ENCODE measurements at regions not wholly inside any gene's neighbourhood (a gene's known extent, or its start where the extent isn't known, plus 50 kb on each side); places are given as distances from the start of the nearest gene placed in this dataset.

DNA sequence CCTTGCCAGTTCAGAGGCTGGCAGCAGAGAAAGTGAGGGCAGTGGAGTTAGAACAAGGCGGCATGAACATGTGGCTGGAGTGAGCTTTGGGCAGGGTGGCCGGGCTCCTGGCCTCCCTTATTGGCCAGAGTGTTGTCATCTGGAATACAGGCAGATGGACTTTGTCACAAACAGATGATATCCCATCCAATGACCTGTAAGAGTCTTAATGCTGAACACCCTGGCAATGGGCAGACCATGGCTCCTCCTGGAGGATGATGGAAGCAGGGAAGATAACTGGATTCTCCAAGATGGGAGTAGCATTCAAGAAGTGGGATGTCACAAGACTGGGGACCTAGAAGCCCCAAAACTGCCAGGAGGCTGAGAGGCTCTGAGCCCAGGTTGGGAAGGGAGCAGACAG is 242.1 kb downstream of the MAFB start:
- H3K36me3 ChIP-seq = no peaks in the 10 kb centered on the region
- TF ChIP-seq POLR2AphosphoS5 (IDR thresholded peaks at IDR 0.05) (no peak), POLR2A (IDR thresholded peaks at IDR 0.05) (no peak), EP300 (IDR thresholded peaks at IDR 0.05) (no peak)
- TF ChIP-seq, protein P1, sequence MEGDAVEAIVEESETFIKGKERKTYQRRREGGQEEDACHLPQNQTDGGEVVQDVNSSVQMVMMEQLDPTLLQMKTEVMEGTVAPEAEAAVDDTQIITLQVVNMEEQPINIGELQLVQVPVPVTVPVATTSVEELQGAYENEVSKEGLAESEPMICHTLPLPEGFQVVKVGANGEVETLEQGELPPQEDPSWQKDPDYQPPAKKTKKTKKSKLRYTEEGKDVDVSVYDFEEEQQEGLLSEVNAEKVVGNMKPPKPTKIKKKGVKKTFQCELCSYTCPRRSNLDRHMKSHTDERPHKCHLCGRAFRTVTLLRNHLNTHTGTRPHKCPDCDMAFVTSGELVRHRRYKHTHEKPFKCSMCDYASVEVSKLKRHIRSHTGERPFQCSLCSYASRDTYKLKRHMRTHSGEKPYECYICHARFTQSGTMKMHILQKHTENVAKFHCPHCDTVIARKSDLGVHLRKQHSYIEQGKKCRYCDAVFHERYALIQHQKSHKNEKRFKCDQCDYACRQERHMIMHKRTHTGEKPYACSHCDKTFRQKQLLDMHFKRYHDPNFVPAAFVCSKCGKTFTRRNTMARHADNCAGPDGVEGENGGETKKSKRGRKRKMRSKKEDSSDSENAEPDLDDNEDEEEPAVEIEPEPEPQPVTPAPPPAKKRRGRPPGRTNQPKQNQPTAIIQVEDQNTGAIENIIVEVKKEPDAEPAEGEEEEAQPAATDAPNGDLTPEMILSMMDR (IDR thresholded peaks at IDR 0.05) = no peak
- H3K27ac ChIP-seq = no peak overlapping the region
- peaks cover 5% of the 10 kb centered on the region for H3K4me1 ChIP-seq
- DNase-seq (ENCODE audit: low spot score in 2 of 2) = no peak
- H3K9me3 ChIP-seq = no peaks in the 10 kb centered on the region
- 70% methylated on average over 2 of the region's 2 CpGs for WGBS
- H3K4me3 ChIP-seq = no peak overlapping the region
- no peaks in the 10 kb centered on the region for H3K27me3 ChIP-seq

DNA sequence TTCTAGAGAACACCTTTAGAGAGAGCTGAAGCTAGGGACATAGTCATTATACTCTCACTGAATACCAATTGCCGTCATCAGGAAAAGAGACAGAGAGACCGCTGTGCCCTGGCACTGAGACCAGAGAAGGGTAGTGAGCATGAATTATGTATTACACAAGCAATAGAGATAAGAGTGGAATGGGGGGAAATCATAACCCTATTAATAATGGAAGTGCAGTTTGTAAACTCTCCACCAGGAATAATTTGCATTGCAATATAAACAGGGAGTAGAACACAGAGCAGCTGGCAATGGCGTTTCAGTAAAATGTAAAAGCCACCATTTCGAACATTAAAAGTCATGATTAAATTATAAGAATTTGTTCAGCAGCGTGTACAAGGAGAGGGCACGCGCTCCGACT is 244.5 kb downstream of the MAFB start:
- Histone ChIP-seq H3K36me3 (no peaks in the 10 kb centered on the region), H3K4me3 (no peak overlapping the region), H3K27me3 (no peaks in the 10 kb centered on the region), H3K27ac (no peak overlapping the region), H3K9me3 (no peaks in the 10 kb centered on the region), H3K4me1 (peaks cover 5% of the 10 kb centered on the region)
- no peak for DNase-seq (ENCODE audit: low spot score in 2 of 2)
- 94% methylated on average over 8 of the region's 8 CpGs for WGBS
- no peak for TF ChIP-seq POLR2AphosphoS5 (IDR thresholded peaks at IDR 0.05)
- TF ChIP-seq, protein P1 (IDR thresholded peaks at IDR 0.05) = no peak
- no peak for TF ChIP-seq POLR2A (IDR thresholded peaks at IDR 0.05)
- TF ChIP-seq EP300 (IDR thresholded peaks at IDR 0.05) = no peak

DNA sequence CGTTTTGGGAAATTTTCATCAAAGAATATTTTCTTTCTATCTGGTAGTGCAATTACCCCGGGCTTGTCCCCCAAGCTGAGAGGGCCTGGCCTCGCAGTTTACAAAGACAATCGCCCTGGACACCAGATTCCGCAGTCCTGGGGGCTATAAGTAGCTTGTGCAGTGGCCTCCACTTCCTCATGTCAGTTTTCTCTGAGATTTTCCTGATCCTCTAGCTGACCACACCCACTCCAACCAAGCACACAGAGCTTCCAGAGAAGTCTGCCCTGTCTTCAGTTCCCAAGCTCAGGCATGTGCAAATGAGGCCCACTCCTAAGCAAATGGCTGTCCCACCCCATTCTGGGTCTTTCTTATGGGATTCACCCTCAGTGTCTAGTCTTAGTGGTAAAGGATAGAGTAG is 245.3 kb downstream of the MAFB start:
- no peaks in the 10 kb centered on the region for H3K9me3 ChIP-seq
- no peak for DNase-seq (ENCODE audit: low spot score in 2 of 2)
- H3K27ac ChIP-seq = no peak overlapping the region
- WGBS = 74% methylated on average over 5 of the region's 5 CpGs
- H3K4me3 ChIP-seq = no peak overlapping the region
- no peaks in the 10 kb centered on the region for H3K36me3 ChIP-seq
- H3K4me1 ChIP-seq = peaks cover 5% of the 10 kb centered on the region
- no peak for TF ChIP-seq POLR2A (IDR thresholded peaks at IDR 0.05)
- TF ChIP-seq, protein P1 (IDR thresholded peaks at IDR 0.05) = no peak
- H3K27me3 ChIP-seq = no peaks in the 10 kb centered on the region

DNA sequence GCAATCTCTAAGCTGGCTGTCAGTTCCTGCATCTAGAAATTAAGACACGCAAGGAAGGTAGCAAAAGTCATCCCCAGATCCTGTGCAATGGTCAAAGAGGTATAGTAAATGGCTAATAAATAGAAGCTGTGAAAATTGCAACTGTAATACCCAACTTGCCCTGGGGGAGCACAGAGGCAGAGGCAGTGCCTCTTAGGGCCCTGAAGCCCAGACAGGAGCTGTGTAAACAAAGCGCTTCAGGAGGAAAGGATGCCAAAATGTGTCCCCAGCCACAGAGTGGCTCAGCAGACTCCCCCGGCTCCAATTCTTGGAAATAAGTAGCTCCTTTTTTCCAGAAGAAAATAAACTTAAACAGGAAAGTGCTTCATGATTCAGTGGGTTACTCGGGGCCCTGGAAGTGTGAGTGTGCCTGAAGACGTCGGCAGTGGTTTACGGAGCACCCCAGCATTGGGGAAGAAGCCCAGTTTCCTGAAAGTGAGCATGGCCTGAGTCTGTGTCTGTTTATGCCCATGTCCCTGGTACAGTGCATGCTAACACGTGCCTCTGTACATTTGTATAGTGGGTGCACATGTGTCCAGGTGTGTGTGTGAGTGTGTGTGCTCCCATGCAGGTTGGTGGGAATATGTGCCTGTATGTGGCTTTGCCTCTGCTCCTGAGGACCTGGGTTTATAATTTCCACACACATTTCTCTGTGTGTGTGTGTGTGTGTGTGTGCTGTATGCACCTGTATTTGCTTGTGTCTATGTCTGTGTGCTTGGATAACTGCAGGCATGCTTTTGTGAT is 246.7 kb downstream of the MAFB start:
- H3K27me3 ChIP-seq = no peaks in the 10 kb centered on the region
- peaks cover 5% of the 10 kb centered on the region for H3K4me1 ChIP-seq
- WGBS = 73% methylated on average over 7 of the region's 8 CpGs
- no peak for DNase-seq (ENCODE audit: low spot score in 2 of 2)
- H3K27ac ChIP-seq = no peak overlapping the region
- no peak for TF ChIP-seq EP300 (IDR thresholded peaks at IDR 0.05)
- no peak for TF ChIP-seq POLR2A (IDR thresholded peaks at IDR 0.05)
- TF ChIP-seq, protein P1 (IDR thresholded peaks at IDR 0.05) = no peak
- no peak for TF ChIP-seq POLR2AphosphoS5 (IDR thresholded peaks at IDR 0.05)
- H3K9me3 ChIP-seq = no peaks in the 10 kb centered on the region
- H3K4me3 ChIP-seq = no peak overlapping the region
- no peaks in the 10 kb centered on the region for H3K36me3 ChIP-seq

DNA sequence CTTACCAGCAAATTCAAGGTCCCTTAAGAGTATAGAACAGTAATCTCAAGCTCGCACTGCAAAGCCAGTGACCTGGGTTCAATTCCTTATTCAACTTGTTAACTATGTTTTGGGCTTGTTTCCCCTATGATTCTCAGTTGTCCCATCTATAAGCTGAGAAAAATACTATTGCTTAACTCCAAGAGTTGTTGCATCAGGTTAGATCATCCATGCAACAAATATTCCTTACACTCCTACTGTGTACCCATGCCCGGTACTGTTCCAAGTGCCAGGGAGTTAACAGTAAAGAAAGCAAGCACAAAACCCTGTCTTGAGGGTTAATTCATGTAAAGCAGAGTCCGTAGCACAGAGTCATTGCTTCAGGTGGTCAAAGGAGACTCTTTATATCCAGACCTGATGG is 247.3 kb downstream of the MAFB start:
- WGBS = 91% methylated on average over 3 of the region's 3 CpGs
- TF ChIP-seq POLR2A (IDR thresholded peaks at IDR 0.05) (no peak), POLR2AphosphoS5 (IDR thresholded peaks at IDR 0.05) (no peak), EP300 (IDR thresholded peaks at IDR 0.05) (no peak)
- TF ChIP-seq, protein P1 (IDR thresholded peaks at IDR 0.05) = no peak

More for the DNA sequence above, 247.3 kb downstream of the MAFB start:
- no peak for DNase-seq (ENCODE audit: low spot score in 2 of 2)
- Histone ChIP-seq H3K4me1 (peaks cover 5% of the 10 kb centered on the region), H3K27ac (no peak overlapping the region), H3K27me3 (no peaks in the 10 kb centered on the region), H3K4me3 (no peak overlapping the region), H3K9me3 (no peaks in the 10 kb centered on the region), H3K36me3 (no peaks in the 10 kb centered on the region)
